GM20000 (cell line): ENCODE measurements at regions not wholly inside any gene's neighbourhood (a gene's known extent, or its start where the extent isn't known, plus 50 kb on each side); places are given as distances from the start of the nearest gene placed in this dataset.

Source experiments
- DNase-seq: peaks from one replicate; pipeline ENCODE4 v3.0.0; 2012; ENCODE audit warnings: low spot score
- CTCF ChIP-seq: IDR thresholded peaks from 2 replicates; pipeline ENCODE4 v1.5.1; 2012; ENCODE audit warnings: mild to moderate bottlenecking, control low read depth; ENCODE audit errors: extremely low read depth, missing control alignments

DNA sequence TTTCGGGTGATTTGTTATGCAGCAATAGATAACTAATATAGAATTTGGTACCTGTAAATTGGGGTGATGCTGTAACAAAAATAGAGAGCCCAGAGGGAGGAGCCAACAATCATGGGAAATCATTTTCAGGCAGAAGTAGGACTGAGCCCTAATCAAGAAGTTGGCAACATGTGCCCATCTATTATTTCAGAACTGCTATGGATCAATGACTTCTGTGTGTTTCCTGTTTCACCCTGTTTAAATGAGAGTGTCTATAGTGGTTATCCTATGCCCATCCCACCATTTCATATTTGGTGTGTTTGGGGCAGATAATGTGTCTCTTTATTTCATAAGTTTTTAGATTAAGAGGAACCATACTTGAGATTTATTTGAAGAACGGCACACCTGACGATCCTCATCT, 330.8 kb upstream of the CITED2 start:
- no peak for DNase-seq
- TF ChIP-seq CTCF, result no peak

GRCh38 chr6:139703780-139704179, 329.3 kb upstream of the CITED2 start:
- no peak for DNase-seq
- TF ChIP-seq CTCF, result no peak

GRCh38 chr6:139702706-139703105, 328.3 kb upstream of the CITED2 start:
- no peak for DNase-seq
- TF ChIP-seq CTCF, result no peak

- DNase-seq, result no peak
- TF ChIP-seq CTCF, result no peak
These were observed 327.2 kb upstream of the CITED2 start for GRCh38 chr6:139701695-139702094.

DNA sequence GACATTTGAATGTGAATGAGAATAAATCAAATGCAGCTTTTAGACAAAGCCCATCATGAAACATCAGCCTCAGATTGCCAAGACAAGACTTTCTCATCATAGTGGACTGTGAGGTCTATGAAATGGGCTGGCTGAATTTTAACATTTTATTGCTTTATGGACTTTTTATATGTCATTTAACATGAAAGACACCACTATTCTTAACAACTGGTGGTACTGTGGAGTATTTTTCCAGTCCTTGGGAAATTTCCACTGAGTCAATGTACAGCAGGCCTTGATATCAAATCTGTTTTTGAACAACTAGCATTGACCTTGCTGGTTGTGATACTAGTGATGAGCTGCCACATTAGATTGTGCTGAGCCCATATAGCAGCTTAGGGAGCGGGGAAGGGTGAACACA, 326.6 kb upstream of the CITED2 start:
- no peak for DNase-seq
- TF ChIP-seq CTCF, result no peak

GRCh38 chr6:139699911-139700310, 325.5 kb upstream of the CITED2 start:
- no peak for TF ChIP-seq CTCF
- no peak for DNase-seq

DNA sequence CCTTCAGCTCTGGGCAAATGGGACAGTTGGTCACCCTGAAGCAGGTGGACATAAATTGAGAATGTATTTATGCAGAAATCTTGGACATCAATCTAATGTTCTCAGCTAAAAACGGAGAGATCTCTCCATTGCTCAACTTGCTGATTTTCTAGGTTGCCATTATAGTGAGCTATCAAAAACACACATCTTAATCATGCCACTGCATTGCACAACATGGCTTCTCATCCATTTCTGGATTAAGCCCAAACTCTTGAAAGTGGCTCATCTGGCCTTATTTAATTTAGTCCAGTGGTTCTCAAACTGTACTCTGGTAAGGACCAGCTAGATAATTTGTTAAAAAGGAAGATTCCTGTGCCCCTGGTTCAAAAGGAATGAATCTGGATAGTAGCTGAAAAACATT, 324.9 kb upstream of the CITED2 start:
- DNase-seq, result no peak
- TF ChIP-seq CTCF, result no peak
